Omental fat pad (tissue), 3 donors: ENCODE measurements at regions not wholly inside any gene's neighbourhood (a gene's known extent, or its start where the extent isn't known, plus 50 kb on each side); places are given as distances from the start of the nearest gene placed in this dataset.

Experiments used
- ATAC-seq: fragments of 150-250 bp; one replicate; pipeline ENCODE4 v1.9.1; 2016; ENCODE audit warnings: mild to moderate bottlenecking, moderate library complexity; ENCODE audit not compliant: low FRiP score
- DNase-seq: peaks from one replicate; pipeline ENCODE4 v3.0.0-alpha.2; 2019; ENCODE audit warnings: low spot score
- CTCF ChIP-seq, 3 donors: fragments of 450-650 bp; IDR thresholded peaks; one replicate each; pipeline ENCODE4 v1.5.1; 2016 to 2017; ENCODE audit warnings: antibody characterized with exemption in 3 of 3, mild to moderate bottlenecking in 3 of 3, moderate library complexity in 2 of 3

- ATAC-seq (no peak), DNase-seq (no peak)
- TF ChIP-seq CTCF (IDR thresholded peaks at IDR 0.05), result no peak
These were observed 431.9 kb upstream of the HS6ST1 start for GRCh38 chr2:128750328-128751165.

- DNase-seq (no peak), ATAC-seq (no peak)
- no peak for TF ChIP-seq CTCF (IDR thresholded peaks at IDR 0.05)
These were observed 433.1 kb upstream of the HS6ST1 start for GRCh38 chr2:128751746-128752145.

GRCh38 chr2:128752691-128753263 is 434.1 kb upstream of the HS6ST1 start:
- TF ChIP-seq CTCF (IDR thresholded peaks at IDR 0.05), result no peak
- ATAC-seq (no peak), DNase-seq (no peak)

- TF ChIP-seq CTCF (IDR thresholded peaks at IDR 0.05), result no peak
- no peak for DNase-seq
- ATAC-seq, result no peak
These were observed 434.7 kb upstream of the HS6ST1 start for GRCh38 chr2:128753321-128753720.

GRCh38 chr2:128753800-128754199 is 435.1 kb upstream of the HS6ST1 start:
- DNase-seq, result no peak
- TF ChIP-seq CTCF (IDR thresholded peaks at IDR 0.05), result no peak
- no peak for ATAC-seq

- no peak for TF ChIP-seq CTCF (IDR thresholded peaks at IDR 0.05)
- no peak for ATAC-seq
- no peak for DNase-seq
These were observed 435.6 kb upstream of the HS6ST1 start for GRCh38 chr2:128754246-128754724.
